ENCODE measurements at regions not wholly inside any gene's neighbourhood (a gene's known extent, or its start where the extent isn't known, plus 50 kb on each side); places are given as distances from the start of the nearest gene placed in this dataset.
"Not testable (repeated sequence)": the region's sequence is repeated elsewhere in the genome, so short reads cannot be mapped to it uniquely, and the experiment has no call there.

DNA sequence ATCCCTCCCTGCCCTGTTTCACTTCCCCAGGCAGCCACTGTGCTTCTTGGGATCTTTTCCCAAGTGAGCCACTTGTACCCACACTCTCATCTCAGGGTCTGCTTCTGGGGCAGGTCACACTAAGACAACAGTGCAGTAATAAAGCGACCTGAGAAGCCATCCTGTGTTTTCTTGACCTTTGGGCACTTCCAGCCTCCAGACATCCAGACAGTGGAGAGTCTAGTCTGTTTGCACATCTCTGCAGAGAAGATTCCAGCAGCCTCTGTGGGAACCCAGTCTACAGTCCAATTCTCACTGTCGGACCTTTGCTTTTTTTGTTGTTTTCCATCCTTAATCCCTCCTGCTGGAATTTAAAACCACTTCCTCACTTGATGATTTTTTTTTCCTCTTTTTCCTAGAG is 50.3 kb upstream of the ATP6AP2 start:
- no peak for DNase-seq

- DNase-seq = no peak
Observed at GRCh38 chrX:40527543-40527942, 53.2 kb upstream of the ATP6AP2 start.

DNA sequence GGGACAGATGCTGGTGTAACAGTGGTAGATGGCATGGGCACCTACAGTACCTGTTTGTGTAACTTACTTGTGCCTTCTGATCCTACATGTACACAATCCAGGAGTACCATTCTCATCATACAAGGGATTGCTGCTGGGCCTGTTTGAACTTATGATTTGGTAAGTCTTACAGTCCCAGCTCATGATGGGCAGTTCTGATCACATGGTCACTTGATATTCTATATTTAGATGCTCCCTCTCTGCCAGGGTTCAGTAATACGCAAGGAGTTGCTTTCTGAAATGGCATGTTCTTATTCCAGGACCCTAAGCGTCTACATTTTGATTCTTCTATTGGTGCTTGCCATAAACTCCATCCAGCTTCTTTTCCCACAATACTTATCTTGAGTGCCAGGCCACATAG is 54.4 kb upstream of the ATP6AP2 start:
- DNase-seq = no peak

DNA sequence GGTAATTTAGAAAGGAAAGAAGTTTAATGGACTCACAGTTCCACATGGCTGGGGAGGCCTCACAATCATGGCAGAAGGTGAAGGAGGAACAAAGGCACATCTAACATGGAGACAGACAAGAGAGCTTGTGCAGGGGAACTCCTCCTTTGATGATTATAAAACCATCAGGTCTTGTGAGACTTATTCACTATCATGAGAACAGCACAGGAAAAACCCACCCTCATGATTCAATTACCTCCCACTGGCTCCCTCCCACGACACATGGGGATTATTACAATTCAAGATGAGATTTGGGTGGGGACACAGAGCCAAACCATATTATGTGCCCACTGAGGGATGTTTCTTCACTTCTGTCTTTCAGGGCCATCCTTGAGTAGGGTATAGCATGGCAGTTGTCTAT is 54.9 kb upstream of the ATP6AP2 start:
- not testable (repeated sequence) for DNase-seq

GRCh38 chrX:40524423-40524822 is 56.3 kb upstream of the ATP6AP2 start:
- no peak for DNase-seq

- no peak for DNase-seq
Observed at GRCh38 chrX:40523852-40524251, 56.9 kb upstream of the ATP6AP2 start.

DNA sequence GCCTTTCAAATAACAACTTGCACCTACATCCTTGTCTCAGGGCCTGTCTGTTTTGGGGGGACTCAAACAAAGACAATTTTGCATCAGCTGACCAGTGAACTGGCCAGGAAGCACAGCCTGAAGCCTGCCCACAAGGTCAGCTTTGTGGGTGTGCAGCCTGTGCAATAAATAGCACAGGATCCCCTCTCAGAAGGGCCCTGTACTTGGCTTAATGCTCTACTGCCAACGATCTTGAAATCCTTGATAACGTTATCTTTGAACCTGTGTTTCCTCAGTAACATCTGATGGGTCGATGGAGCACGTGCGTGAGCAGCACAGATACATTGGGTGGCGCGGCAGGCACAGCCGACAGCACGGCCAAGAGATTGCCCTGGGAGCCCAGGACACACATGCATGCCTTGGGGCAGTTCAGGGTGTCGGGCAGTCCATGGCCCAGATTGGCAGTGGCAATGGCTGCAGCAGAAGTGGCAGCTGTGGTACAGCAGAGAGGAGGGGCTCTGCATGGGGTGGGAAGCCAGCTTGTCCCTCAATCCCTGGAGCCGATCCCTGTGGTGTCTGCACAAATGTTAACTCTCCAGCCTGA is 58.8 kb upstream of the ATP6AP2 start:
- DNase-seq = no peak

DNA sequence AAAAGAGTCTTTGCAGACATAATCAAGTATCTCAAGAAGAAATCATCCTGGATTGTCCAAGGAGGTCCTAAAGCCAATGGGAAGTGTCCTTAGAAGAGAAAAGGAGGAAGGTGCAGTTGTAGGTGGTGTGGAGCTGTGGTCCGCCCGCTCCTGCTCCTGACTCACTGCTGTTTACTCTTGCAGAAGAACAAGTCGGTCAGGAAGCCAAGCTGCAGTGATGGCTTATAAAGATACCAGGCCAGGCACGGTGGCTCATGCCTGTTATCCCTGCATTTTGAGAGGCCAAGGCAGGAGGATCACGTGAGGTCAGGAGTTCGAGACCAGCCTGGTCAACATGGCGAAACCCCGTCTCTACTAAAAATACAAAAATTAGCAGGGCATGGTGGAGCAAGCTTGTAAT is 66.4 kb upstream of the ATP6AP2 start:
- DNase-seq = no peak

GRCh38 chrX:40513835-40514234 is 66.9 kb upstream of the ATP6AP2 start:
- no peak for DNase-seq

- DNase-seq = no peak
Observed at GRCh38 chrX:40513012-40513411, 67.8 kb upstream of the ATP6AP2 start.

DNA sequence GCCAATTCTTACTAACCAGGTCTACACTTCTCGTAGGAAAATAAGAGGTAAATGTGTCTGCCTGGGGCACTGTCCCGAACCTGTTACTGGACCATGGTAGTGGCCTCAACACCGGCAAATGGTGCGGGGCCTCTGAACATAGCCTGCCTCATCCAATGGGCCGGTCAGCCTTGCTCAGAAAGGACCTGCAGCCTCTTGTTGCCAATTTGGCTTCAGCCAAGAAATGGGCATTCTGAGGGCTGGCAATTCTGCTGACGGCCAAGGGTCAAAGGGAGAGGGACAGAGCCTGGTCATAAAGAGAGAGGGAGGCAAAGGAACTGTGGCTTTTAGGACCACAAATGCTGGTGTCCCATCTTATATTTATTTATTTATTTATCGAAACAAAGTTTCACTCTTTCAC is 69.5 kb upstream of the ATP6AP2 start:
- no peak for DNase-seq

DNA sequence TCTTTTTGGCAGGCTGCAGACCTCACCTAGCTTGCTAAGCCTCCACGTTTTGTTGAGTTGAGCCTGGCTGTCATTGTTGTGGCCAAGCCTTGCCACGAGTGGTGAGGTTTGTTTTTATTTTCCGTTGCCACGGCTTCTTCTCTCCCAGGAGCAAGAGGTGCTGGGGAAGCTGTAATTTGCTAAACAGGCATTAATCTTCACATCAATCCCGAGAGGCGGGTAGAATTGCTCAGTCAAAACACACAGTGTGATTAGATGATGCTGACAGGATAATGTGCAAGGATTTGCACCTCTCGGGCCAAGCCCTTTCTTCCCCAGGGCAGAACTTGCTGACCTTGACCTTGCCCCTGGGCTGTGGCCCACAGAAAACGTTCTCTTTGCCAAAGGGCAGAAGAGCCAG is 72.2 kb upstream of the ATP6AP2 start:
- no peak for DNase-seq

DNA sequence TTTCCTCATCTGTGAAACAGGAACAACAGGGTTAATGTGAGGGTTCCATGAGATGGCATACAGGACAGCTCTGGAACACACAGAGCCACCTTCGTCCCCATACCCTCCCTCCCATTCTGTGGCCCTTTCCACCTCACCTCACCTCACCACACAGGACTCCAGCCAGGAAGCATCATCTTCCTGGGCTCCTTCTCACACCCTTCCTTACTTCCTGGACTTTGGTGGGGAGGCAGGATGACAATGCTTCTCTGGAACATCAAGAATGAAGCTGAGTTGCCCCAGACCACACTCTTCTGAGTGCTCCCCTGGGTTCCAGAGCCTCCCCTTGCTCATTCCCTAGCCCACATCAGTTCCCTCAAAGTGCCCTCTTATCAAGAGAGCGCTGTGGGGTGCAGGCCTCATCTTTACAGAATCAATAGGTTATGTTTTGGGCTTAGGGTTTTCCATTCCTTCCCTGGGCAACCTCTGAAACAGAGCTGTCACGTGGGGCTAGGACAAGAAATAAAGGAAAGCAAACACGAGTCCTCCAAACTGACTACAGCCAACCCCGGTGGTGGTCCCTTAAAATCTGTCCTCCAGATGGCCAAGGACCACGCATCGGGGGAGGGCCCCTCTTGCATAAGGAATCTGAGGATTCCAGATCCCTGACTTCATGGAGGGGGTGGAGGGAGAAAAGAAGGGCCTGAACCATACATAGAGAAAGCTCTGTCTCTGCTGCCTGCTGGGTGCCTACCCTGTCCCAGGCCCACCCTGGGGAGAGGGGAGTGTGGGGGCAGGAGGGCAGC is 74.4 kb upstream of the ATP6AP2 start:
- DNase-seq = no peak

- DNase-seq = no peak
Observed at GRCh38 chrX:40504801-40505605, 75.8 kb upstream of the ATP6AP2 start.

DNA sequence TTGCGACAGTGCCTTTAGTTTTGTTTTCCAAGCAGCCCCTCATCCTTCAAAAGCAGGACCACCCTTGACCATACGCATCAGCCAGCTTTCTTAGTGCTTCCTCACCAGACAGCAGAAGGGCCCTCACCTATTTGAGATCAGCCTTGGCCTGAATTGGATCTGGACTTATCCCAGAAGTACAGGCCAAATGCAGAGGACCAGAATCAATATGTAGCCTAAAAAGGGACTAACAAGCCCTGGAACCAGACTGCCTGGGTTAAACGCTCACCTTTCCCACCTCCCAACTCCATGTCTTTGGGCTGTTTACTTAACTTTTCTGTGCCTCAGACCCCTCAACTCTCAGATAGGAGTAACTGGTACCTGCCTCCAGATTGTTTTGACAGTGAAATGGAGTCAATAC is 77.7 kb upstream of the ATP6AP2 start:
- DNase-seq = no peak

DNA sequence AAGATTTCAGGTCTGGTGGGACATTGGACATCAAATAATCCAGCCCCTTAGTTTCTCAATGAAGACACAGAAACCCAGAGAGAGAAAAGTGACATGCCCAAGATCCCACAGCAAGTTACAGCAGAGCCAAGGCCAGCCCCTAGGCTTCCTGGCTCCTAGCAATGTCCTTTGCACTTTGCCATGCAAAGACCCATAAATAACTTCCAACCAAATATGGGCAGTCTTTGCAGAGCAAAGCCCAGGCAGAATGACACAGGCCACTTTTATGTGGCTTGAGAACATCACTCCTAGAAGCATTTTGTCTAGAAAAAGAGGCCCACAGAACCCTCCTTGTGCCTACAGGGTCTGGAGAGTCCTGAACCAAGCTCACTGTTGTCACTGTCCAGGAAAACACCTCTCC is 78.1 kb upstream of the ATP6AP2 start:
- no peak for DNase-seq

GRCh38 chrX:40501164-40501855 is 79.5 kb upstream of the ATP6AP2 start:
- DNase-seq = no peak

DNA sequence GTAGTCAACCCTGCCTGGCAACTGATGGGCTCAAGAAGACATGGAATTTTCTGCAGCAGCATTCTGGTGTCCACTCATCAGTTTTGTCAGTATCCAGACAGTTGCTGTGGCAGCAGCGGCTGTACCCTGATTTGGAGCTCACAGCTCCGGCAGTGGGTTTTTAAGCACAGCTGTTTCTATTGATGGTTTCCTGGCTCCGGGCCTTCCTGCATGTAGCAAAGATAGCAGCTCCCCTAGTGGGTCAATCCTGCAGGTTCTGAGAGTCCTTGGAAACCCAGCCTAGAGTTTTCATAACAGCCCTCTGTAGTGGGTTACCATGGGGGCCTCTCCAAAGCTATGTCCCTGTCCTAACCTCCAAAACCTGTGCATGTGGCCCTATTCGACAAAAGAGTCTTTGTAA is 84.0 kb upstream of the ATP6AP2 start:
- peak in 1 of 2 experiments; percentile 21 for DNase-seq

- no peak for DNase-seq
Observed at GRCh38 chrX:40495659-40496058, 85.1 kb upstream of the ATP6AP2 start.

- no peak for DNase-seq
Observed at GRCh38 chrX:40494005-40494404, 86.8 kb upstream of the ATP6AP2 start.

GRCh38 chrX:40488296-40488695 is 92.5 kb upstream of the ATP6AP2 start:
- no peak for DNase-seq

GRCh38 chrX:40485973-40486372 is 94.8 kb upstream of the ATP6AP2 start:
- DNase-seq = no peak

DNA sequence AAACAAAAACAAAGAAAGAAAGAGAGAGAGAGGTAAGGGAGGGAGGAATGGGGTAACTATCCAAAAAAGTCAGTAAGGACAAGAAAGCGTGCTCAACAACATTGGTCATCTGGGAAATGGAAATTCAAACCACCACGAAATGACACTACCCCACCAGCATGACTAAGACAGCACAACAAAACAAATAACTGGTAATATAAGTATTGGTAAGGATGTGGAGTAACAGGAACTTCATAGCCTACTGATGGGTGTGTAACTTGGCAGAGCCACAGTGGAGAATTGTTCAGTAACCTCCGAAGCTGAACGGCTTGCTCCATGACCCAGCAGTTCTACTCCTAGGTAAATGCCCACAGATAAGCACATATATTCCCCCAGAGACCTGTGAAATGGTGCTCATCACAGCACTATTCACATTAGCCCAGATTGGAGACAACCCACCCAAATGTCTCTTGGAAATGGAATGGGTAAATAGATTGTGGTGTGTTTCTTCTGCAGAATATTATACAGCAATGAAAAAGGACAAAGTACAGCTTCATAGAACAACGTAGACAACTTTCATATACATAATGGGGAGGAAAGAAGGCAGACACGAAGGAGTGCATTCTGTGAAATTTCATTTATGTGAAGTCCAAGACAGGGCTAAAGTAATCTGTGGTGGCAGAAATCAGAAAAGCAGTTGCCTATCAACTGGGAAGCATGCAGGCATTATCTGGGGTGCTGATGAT is 95.5 kb upstream of the ATP6AP2 start:
- no peak for DNase-seq
